H1 (cell line): ENCODE measurements at regions not wholly inside any gene's neighbourhood (a gene's known extent, or its start where the extent isn't known, plus 50 kb on each side); places are given as distances from the start of the nearest gene placed in this dataset.

Experiments
- CTCF ChIA-PET: fragments of 300-600 bp; sonication (Branson Sonifier 250); formaldehyde crosslinking; loops from one replicate; lab custom pipeline; 2021; ENCODE audit not compliant: partially characterized antibody; lab: Charles Lee
- POLR2A ChIA-PET: fragments of 300-600 bp; sonication (Branson Sonifier 250); formaldehyde crosslinking; loops from one replicate; lab custom pipeline; 2021; ENCODE audit warnings: inconsistent platforms; ENCODE audit not compliant: partially characterized antibody; lab: Charles Lee
- DNase-seq, 2 experiments: peaks; one replicate each; pipeline versions ENCODE4 v3.0.0 to v3.0.0-alpha.2; 2010 to 2022; ENCODE audit warnings: low spot score in 2 of 2, low read depth in 1 of 2, mixed read lengths in 1 of 2
- FAIRE-seq: peaks from 2 replicates; lab custom pipeline; 2011; peaks lifted over from hg19 to GRCh38; lab: Jason Lieb, UNC
- H2AFZ ChIP-seq: 2 replicates; pipeline ENCODE4 v1.8.1; 2012; ENCODE audit warnings: low read length, inconsistent platforms
- H2AK5ac ChIP-seq: 2 replicates; pipeline ENCODE4 v1.6.1; 2013; ENCODE audit warnings: low read depth, low read length
- H2BK120ac ChIP-seq: replicated peaks from 2 replicates; pipeline ENCODE3; 2013; ENCODE audit warnings: low read depth, low read length, inconsistent platforms
- H2BK12ac ChIP-seq: 2 replicates; pipeline ENCODE4 v1.6.1; 2013; ENCODE audit warnings: low read depth, low read length
- H2BK15ac ChIP-seq: 2 replicates; pipeline ENCODE4 v1.6.1; 2013; ENCODE audit warnings: low read length
- H2BK20ac ChIP-seq: 2 replicates; pipeline ENCODE4 v1.6.1; 2013; ENCODE audit warnings: low read length
- H2BK5ac ChIP-seq: 2 replicates; pipeline ENCODE4 v1.6.1; 2013; ENCODE audit warnings: low read depth, low read length
- H3K14ac ChIP-seq: 2 replicates; pipeline ENCODE4 v1.6.1; 2013; ENCODE audit warnings: inconsistent platforms; ENCODE audit not compliant: insufficient read length
- H3K18ac ChIP-seq: 2 replicates; pipeline ENCODE4 v1.6.1; 2013; ENCODE audit warnings: low read length; ENCODE audit errors: extremely low read depth
- H3K23ac ChIP-seq: 2 replicates; pipeline ENCODE4 v1.6.1; 2013; ENCODE audit warnings: inconsistent platforms; ENCODE audit not compliant: insufficient read length
- H3K23me2 ChIP-seq: 2 replicates; pipeline ENCODE4 v1.6.1; 2013; ENCODE audit warnings: low read depth, low read length
- H3K27ac ChIP-seq: 2 replicates; pipeline ENCODE4 v1.6.1; 2011; ENCODE audit warnings: low read depth, low read length, inconsistent platforms
- H3K27me3 ChIP-seq, 4 experiments: replicated peaks in 1 of 4; 1 replicate in 1 of 4; 2 replicates in 3 of 4; pipeline versions ENCODE4 v1.6.1 to v1.8.1; 2011 to 2013; ENCODE audit warnings: low read length in 3 of 4, mild to moderate bottlenecking in 3 of 4, inconsistent platforms in 2 of 4, mixed read lengths in 2 of 4, moderate library complexity in 1 of 4; ENCODE audit not compliant: control insufficient read depth in 3 of 4, insufficient read depth in 3 of 4; ENCODE audit errors: extremely low read depth in 1 of 4
- H3K36me3 ChIP-seq, 4 experiments: 2 replicates each; pipeline versions ENCODE4 v1.6.1 to v1.8.1; 2011 to 2013; ENCODE audit warnings: mild to moderate bottlenecking in 4 of 4, low read length in 3 of 4, moderate library complexity in 2 of 4, control low read depth in 1 of 4, inconsistent platforms in 1 of 4; ENCODE audit not compliant: insufficient read depth in 4 of 4, control insufficient read depth in 2 of 4
- H3K4ac ChIP-seq: replicated peaks from 2 replicates; pipeline ENCODE3; 2013; ENCODE audit warnings: low read length, low read depth, mixed read lengths, inconsistent platforms; ENCODE audit not compliant: insufficient read length
- H3K4me1 ChIP-seq, 4 experiments: replicated peaks in 1 of 4; 1 replicate in 1 of 4; 2 replicates in 3 of 4; pipeline versions ENCODE4 v1.6.1 to v1.8.1; 2011 to 2013; ENCODE audit warnings: low read length in 3 of 4, inconsistent platforms in 2 of 4, mixed read lengths in 1 of 4; ENCODE audit not compliant: insufficient read depth in 4 of 4, control insufficient read depth in 3 of 4
- H3K4me2 ChIP-seq, 2 experiments: 2 replicates each; pipeline versions ENCODE4 v1.6.1 to v1.8.1; 2011 to 2013; ENCODE audit warnings: low read depth in 2 of 2, low read length in 2 of 2, control low read depth in 1 of 2, inconsistent platforms in 1 of 2, mild to moderate bottlenecking in 1 of 2; ENCODE audit not compliant: insufficient read depth in 1 of 2
- H3K4me3 ChIP-seq, 4 experiments: fragments of 200-600, 300-600 bp in 1 of 4; sonication (generic), shearing (Covaris generic), sonication (Bioruptor Twin) in 1 of 4; 2 replicates each; pipeline versions ENCODE4 v1.5.1 to v1.8.1; 2011 to 2016; ENCODE audit warnings: low read length in 4 of 4, low read depth in 3 of 4, control low read depth in 2 of 4, inconsistent platforms in 2 of 4, mild to moderate bottlenecking in 2 of 4, mixed read lengths in 1 of 4, moderate library complexity in 1 of 4; ENCODE audit not compliant: insufficient read depth in 2 of 4; ENCODE audit errors: extremely low read depth in 1 of 4
- H3K56ac ChIP-seq: replicated peaks from 2 replicates; pipeline ENCODE3; 2013; ENCODE audit warnings: low read depth, mild to moderate bottlenecking, mixed read lengths, low read length, inconsistent platforms; ENCODE audit not compliant: insufficient read length
- H3K79me1 ChIP-seq: 2 replicates; pipeline ENCODE4 v1.6.1; 2013; ENCODE audit warnings: low read depth, low read length, control low read depth
- H3K79me2 ChIP-seq, 2 experiments: 2 replicates each; pipeline versions ENCODE4 v1.6.1 to v1.8.1; 2012 to 2013; ENCODE audit warnings: low read length in 2 of 2, mild to moderate bottlenecking in 2 of 2, inconsistent platforms in 1 of 2; ENCODE audit not compliant: insufficient read depth in 2 of 2, control insufficient read depth in 1 of 2
- H3K9ac ChIP-seq, 4 experiments: replicated peaks in 1 of 4; 1 replicate in 1 of 4; 2 replicates in 3 of 4; pipeline versions ENCODE4 v1.6.1 to v1.8.1; 2011 to 2013; ENCODE audit warnings: low read depth in 3 of 4, low read length in 3 of 4, control low read depth in 2 of 4, mild to moderate bottlenecking in 2 of 4, moderate library complexity in 2 of 4, inconsistent platforms in 1 of 4; ENCODE audit errors: extremely low read depth in 1 of 4
- H3K9me3 ChIP-seq, 2 experiments: 2 replicates each; pipeline versions ENCODE4 v1.6.1 to v1.8.1; 2012 to 2013; ENCODE audit warnings: mild to moderate bottlenecking in 2 of 2, moderate library complexity in 2 of 2, control low read depth in 1 of 2, inconsistent platforms in 1 of 2, low read depth in 1 of 2, low read length in 1 of 2, mixed read lengths in 1 of 2; ENCODE audit not compliant: insufficient read depth in 2 of 2
- H4K20me1 ChIP-seq, 2 experiments: replicated peaks in 1 of 2; 2 replicates each; pipeline versions ENCODE3 to v1.8.1; 2011 to 2013; ENCODE audit warnings: inconsistent platforms in 2 of 2, low read length in 2 of 2, mild to moderate bottlenecking in 1 of 2; ENCODE audit not compliant: insufficient read depth in 2 of 2, control insufficient read depth in 1 of 2
- H4K5ac ChIP-seq: 2 replicates; pipeline ENCODE4 v1.6.1; 2013; ENCODE audit warnings: low read length, low read depth, mixed read lengths, inconsistent platforms; ENCODE audit not compliant: insufficient read length
- H4K8ac ChIP-seq: 2 replicates; pipeline ENCODE4 v1.8.0; 2013; ENCODE audit warnings: mild to moderate bottlenecking, moderate library complexity, low read length, inconsistent platforms; ENCODE audit not compliant: insufficient read depth; ENCODE audit errors: extremely low read depth
- H4K91ac ChIP-seq: replicated peaks from 2 replicates; pipeline ENCODE3; 2013; ENCODE audit warnings: low read length, mixed read lengths, inconsistent platforms; ENCODE audit not compliant: insufficient read length
- GABPA ChIP-seq: IDR thresholded peaks from 2 replicates; pipeline ENCODE4 v1.6.1; 2011; ENCODE audit warnings: mild to moderate bottlenecking, low read length, moderate library complexity, borderline replicate concordance; ENCODE audit not compliant: insufficient read depth
- SIRT6 ChIP-seq: IDR thresholded peaks from one replicate; pipeline ENCODE4 v1.7.1; 2012; ENCODE audit warnings: low read length, inconsistent platforms
- SP2 ChIP-seq: IDR thresholded peaks from 2 replicates; pipeline ENCODE4 v1.6.1; 2012; ENCODE audit warnings: mild to moderate bottlenecking, low read length, inconsistent platforms
- YY1 ChIP-seq: IDR thresholded peaks from 2 replicates; pipeline ENCODE4 v1.6.1; 2011; ENCODE audit warnings: low read depth, mild to moderate bottlenecking, low read length
- WGBS, 2 experiments: shearing (Covaris generic) in 1 of 2; methylation state at CpG; one replicate each; pipeline versions ENCODE4 v1.1.6 to v1.1.7; 2013 to 2015; ENCODE audit warnings: low lambda C conversion rate in 2 of 2, mixed read lengths in 2 of 2, inconsistent platforms in 1 of 2, low coverage in 1 of 2, missing lambda C conversion rate in 1 of 2; ENCODE audit not compliant: insufficient replicate concordance in 2 of 2, insufficient coverage in 1 of 2, insufficient read length in 1 of 2; ENCODE audit errors: extremely low coverage in 1 of 2, missing lambda C conversion rate in 1 of 2; 5-methylcytosine and 5-hydroxymethylcytosine counted together

DNA sequence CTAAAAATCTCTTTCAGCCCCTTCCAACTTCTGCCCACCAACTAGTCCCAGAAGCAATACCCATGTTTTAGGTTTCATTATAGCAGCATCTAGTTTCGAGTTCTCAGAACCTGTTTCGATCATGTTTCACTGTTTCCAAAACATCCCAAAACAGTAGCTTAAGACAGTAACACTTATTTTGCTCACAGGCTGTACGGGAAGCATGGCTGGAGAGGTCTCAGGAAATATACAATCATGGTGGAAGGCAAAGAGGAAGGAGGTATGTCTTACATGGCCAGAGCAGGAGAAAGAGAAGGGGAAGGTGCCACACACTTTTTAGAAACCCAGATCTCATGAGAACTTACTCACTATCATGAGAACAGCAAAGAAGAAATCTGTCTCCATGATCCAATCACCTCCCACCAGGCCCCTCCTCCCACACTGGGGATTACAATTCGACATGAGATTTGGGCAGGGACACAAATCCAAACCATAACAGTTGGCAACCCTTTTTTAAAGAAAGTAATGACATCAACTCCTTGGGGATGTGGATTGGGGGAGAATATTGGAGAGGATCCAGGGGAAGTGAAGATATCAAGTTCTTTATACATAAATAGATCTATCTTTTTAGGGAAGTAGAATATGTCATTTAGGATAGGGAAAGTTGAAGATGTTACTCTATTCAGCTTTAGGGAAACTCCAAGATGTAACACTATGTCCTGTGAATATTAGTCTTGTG, 269.9 kb upstream of the PLEKHG7 start:
- H4K20me1 ChIP-seq, result no peaks in the 10 kb centered on the region
- H4K91ac ChIP-seq, result no peak overlapping the region
- no peak overlapping the region for H2BK120ac ChIP-seq
- no peak overlapping the region for H2BK5ac ChIP-seq
- H2BK20ac ChIP-seq, result no peak overlapping the region
- H3K23me2 ChIP-seq, result no peaks in the 10 kb centered on the region; the same call in 1 of the 2 replicates
- H3K4me3 ChIP-seq, result no peak overlapping the region
- no peaks in the 10 kb centered on the region for H3K9me3 ChIP-seq
- ChIA-PET POLR2A (no interaction called here), CTCF (interaction anchor here (1.9 kb wide), 1 partner anchor 9 kb away, joined by 7 read pairs; no protein-coding TSS in a partner anchor)
- no peak overlapping the region for H2BK12ac ChIP-seq
- H3K79me2 ChIP-seq, result no peaks in the 10 kb centered on the region
- WGBS, 2 experiments, result 91% methylated on average over 4 of the region's 4 CpGs; no CpG with 5 or more reads in 1 of the 2 experiments
- H2AFZ ChIP-seq, result no peak overlapping the region
- no peak for DNase-seq
- no peaks in the 10 kb centered on the region for H3K36me3 ChIP-seq
- no peak for TF ChIP-seq SIRT6
- TF ChIP-seq GABPA, result no peak
- TF ChIP-seq YY1, result no peak
- no peak for TF ChIP-seq SP2
- no peak overlapping the region for H3K14ac ChIP-seq
- no peak for FAIRE-seq
- H3K4me1 ChIP-seq, result no peaks in the 10 kb centered on the region
- no peak overlapping the region for H2AK5ac ChIP-seq
- no peak overlapping the region for H3K23ac ChIP-seq
- no peak overlapping the region for H3K9ac ChIP-seq
- no peak overlapping the region for H3K27ac ChIP-seq
- H2BK15ac ChIP-seq, result no peak overlapping the region
- H3K27me3 ChIP-seq, result no peaks in the 10 kb centered on the region
- H3K56ac ChIP-seq, result no peak overlapping the region
- no peaks in the 10 kb centered on the region for H3K79me1 ChIP-seq
- no peak overlapping the region for H3K4me2 ChIP-seq
- H3K4ac ChIP-seq, result no peak overlapping the region
- no peak overlapping the region for H4K5ac ChIP-seq
- no peak overlapping the region for H3K18ac ChIP-seq
- H4K8ac ChIP-seq, result no peak overlapping the region
